ENCODE measurements at regions not wholly inside any gene's neighbourhood (a gene's known extent, or its start where the extent isn't known, plus 50 kb on each side); places are given as distances from the start of the nearest gene placed in this dataset.

GRCh38 chr6:5905431-5906339 is 101.0 kb downstream of the NRN1 start:
- Histone ChIP-seq H3K4me1 (ENCODE audit: low read length) (no peaks in the 10 kb centered on the region), H3K36me3 (replicated peaks; ENCODE audit: low read depth, low read length) (no peaks in the 10 kb centered on the region), H3K27me3 (ENCODE audit: low read depth, low read length) (no peaks in the 10 kb centered on the region), H3K4me2 (ENCODE audit: low read length) (no peak overlapping the region), H4K20me1 (ENCODE audit: insufficient read depth, low read length) (no peaks in the 10 kb centered on the region), H3K9ac (ENCODE audit: low read length) (no peak overlapping the region), H3K4me3 (ENCODE audit: low read length) (no peak overlapping the region), H2AFZ (ENCODE audit: low read depth, low read length) (no peak overlapping the region), H3K9me3 (ENCODE audit: insufficient read depth, low read length) (no peaks in the 10 kb centered on the region), H3K79me2 (ENCODE audit: low read length) (no peaks in the 10 kb centered on the region), H3K27ac (ENCODE audit: low read length) (no peak overlapping the region)
- TF ChIP-seq EZH2phosphoT487 (IDR thresholded peaks at IDR 0.05; ENCODE audit: low read depth) (no peak), CTCF (IDR thresholded peaks at IDR 0.05; ENCODE audit: low read depth, low read length) (no peak)

- Histone ChIP-seq H3K36me3 (replicated peaks; ENCODE audit: low read depth, low read length) (no peaks in the 10 kb centered on the region), H3K27me3 (ENCODE audit: low read depth, low read length) (no peaks in the 10 kb centered on the region), H2AFZ (ENCODE audit: low read depth, low read length) (no peak overlapping the region), H3K27ac (ENCODE audit: low read length) (no peak overlapping the region), H3K4me2 (ENCODE audit: low read length) (no peak overlapping the region), H3K9ac (ENCODE audit: low read length) (no peak overlapping the region), H3K9me3 (ENCODE audit: insufficient read depth, low read length) (no peaks in the 10 kb centered on the region), H3K79me2 (ENCODE audit: low read length) (no peaks in the 10 kb centered on the region), H3K4me3 (ENCODE audit: low read length) (no peak overlapping the region), H4K20me1 (ENCODE audit: insufficient read depth, low read length) (no peaks in the 10 kb centered on the region), H3K4me1 (ENCODE audit: low read length) (no peaks in the 10 kb centered on the region)
- no peak for TF ChIP-seq EZH2phosphoT487 (IDR thresholded peaks at IDR 0.05; ENCODE audit: low read depth)
- TF ChIP-seq CTCF (IDR thresholded peaks at IDR 0.05; ENCODE audit: low read depth, low read length) = no peak
These were observed 102.2 kb downstream of the NRN1 start for GRCh38 chr6:5904532-5904931.

GRCh38 chr6:5899216-5900045 is 107.3 kb downstream of the NRN1 start:
- Histone ChIP-seq H2AFZ (ENCODE audit: low read depth, low read length) (no peak overlapping the region), H3K4me2 (ENCODE audit: low read length) (no peak overlapping the region), H3K27me3 (ENCODE audit: low read depth, low read length) (no peaks in the 10 kb centered on the region), H3K27ac (ENCODE audit: low read length) (no peak overlapping the region), H3K4me1 (ENCODE audit: low read length) (no peaks in the 10 kb centered on the region), H3K9ac (ENCODE audit: low read length) (no peak overlapping the region), H4K20me1 (ENCODE audit: insufficient read depth, low read length) (no peaks in the 10 kb centered on the region), H3K4me3 (ENCODE audit: low read length) (no peak overlapping the region), H3K9me3 (ENCODE audit: insufficient read depth, low read length) (no peaks in the 10 kb centered on the region), H3K79me2 (ENCODE audit: low read length) (no peaks in the 10 kb centered on the region), H3K36me3 (replicated peaks; ENCODE audit: low read depth, low read length) (no peaks in the 10 kb centered on the region)
- TF ChIP-seq EZH2phosphoT487 (IDR thresholded peaks at IDR 0.05; ENCODE audit: low read depth) (no peak), CTCF (IDR thresholded peaks at IDR 0.05; ENCODE audit: low read depth, low read length) (no peak)

- H3K9ac ChIP-seq (ENCODE audit: low read length) = no peak overlapping the region
- no peaks in the 10 kb centered on the region for H3K36me3 ChIP-seq (replicated peaks; ENCODE audit: low read depth, low read length)
- H3K27me3 ChIP-seq (ENCODE audit: low read depth, low read length) = no peaks in the 10 kb centered on the region
- H4K20me1 ChIP-seq (ENCODE audit: insufficient read depth, low read length) = no peaks in the 10 kb centered on the region
- no peak for TF ChIP-seq CTCF (IDR thresholded peaks at IDR 0.05; ENCODE audit: low read depth, low read length)
- TF ChIP-seq EZH2phosphoT487 (IDR thresholded peaks at IDR 0.05; ENCODE audit: low read depth) = no peak
- no peaks in the 10 kb centered on the region for H3K9me3 ChIP-seq (ENCODE audit: insufficient read depth, low read length)
- H3K79me2 ChIP-seq (ENCODE audit: low read length) = no peaks in the 10 kb centered on the region
- no peak overlapping the region for H3K4me2 ChIP-seq (ENCODE audit: low read length)
- no peak overlapping the region for H3K4me3 ChIP-seq (ENCODE audit: low read length)
- no peak overlapping the region for H3K27ac ChIP-seq (ENCODE audit: low read length)
- H3K4me1 ChIP-seq (ENCODE audit: low read length) = no peaks in the 10 kb centered on the region
- H2AFZ ChIP-seq (ENCODE audit: low read depth, low read length) = no peak overlapping the region
These were observed 108.2 kb downstream of the NRN1 start for GRCh38 chr6:5898563-5898962.

Measured in OCI-LY3 (cell line).